Activated naive CD8-positive, alpha-beta T cell treated with anti-CD3 and anti-CD28 coated beads, Interleukin-2, amount 10 ng/mL, durations not matched to agents 7 days and 5 days (primary cell): ENCODE measurements at regions not wholly inside any gene's neighbourhood (a gene's known extent, or its start where the extent isn't known, plus 50 kb on each side); places are given as distances from the start of the nearest gene placed in this dataset.

Source experiments
- ATAC-seq: fragments of 150-1000 bp; cut with Tn5 transposase; one replicate; pipeline ENCODE4 v1.10.0; 2021; ENCODE audit warnings: low read depth, moderate library complexity
- POLR2A ChIA-PET: fragments of 350-600 bp; sonication (Branson Sonifier 250); formaldehyde crosslinking; loops from one replicate; lab custom pipeline; 2021; ENCODE audit warnings: antibody characterized with exemption; lab: Charles Lee
- DNase-seq: peaks from one replicate; pipeline ENCODE4 v3.0.0; 2021
- H3K27ac Mint-ChIP-seq: one replicate; pipeline ENCODE4 v1.8.0; 2022; ENCODE audit warnings: mild to moderate bottlenecking, mixed read lengths
- H3K27me3 Mint-ChIP-seq: one replicate; pipeline ENCODE4 v1.8.0; 2022; ENCODE audit warnings: mild to moderate bottlenecking, moderate library complexity, mixed read lengths
- H3K36me3 Mint-ChIP-seq: one replicate; pipeline ENCODE4 v1.8.0; 2021; ENCODE audit warnings: mild to moderate bottlenecking, mixed read lengths
- H3K4me1 Mint-ChIP-seq: one replicate; pipeline ENCODE4 v1.8.0; 2021; ENCODE audit warnings: mixed read lengths
- H3K4me3 Mint-ChIP-seq: one replicate; pipeline ENCODE4 v1.8.0; 2022; ENCODE audit warnings: mild to moderate bottlenecking, moderate library complexity, mixed read lengths
- H3K9me3 Mint-ChIP-seq: one replicate; pipeline ENCODE4 v1.8.0; 2021; ENCODE audit warnings: mixed read lengths

DNA sequence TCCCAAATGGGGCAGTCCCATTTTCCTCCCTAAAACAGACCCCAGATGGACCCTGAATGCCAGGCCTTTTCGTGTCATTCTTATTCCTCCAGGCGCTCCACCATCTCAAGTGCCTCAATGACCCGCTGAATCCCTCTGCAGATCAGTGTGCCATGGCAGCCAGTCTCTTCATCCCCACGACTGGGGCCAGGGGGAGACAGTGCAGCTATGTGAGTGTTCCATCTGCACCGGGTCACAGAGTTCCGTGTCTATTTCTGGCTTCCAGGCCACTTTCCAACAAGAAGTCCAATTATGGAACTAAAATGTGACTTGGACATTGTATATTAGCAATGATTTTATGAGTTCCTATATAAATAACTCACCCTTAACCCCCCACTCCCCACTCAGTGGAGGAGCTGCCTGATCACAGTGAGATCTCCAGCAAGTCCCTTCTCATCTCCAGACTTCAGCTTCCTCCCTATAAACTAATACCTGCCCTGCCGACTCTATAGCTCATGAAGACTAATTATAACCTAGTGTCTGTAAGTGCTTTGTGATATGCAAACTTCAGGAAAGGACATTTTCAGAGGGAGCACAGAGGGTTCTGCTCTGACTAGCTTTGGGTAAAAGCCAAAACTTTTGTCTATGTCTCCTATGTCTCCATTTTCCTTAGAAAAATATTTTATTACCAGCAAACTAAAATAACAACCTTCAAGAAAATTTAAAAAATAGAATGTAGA lies 56.3 kb upstream of the NFASC start:
- POLR2A ChIA-PET, result no interaction called here
- DNase-seq (no peak), ATAC-seq (no peak)
- H3K36me3 Mint-ChIP-seq, result no peaks in the 10 kb centered on the region
- H3K4me1 Mint-ChIP-seq, result no peaks in the 10 kb centered on the region
- H3K4me3 Mint-ChIP-seq, result no peak overlapping the region
- peaks cover 24% of the 10 kb centered on the region for H3K27me3 Mint-ChIP-seq
- H3K27ac Mint-ChIP-seq, result no peak overlapping the region
- no peaks in the 10 kb centered on the region for H3K9me3 Mint-ChIP-seq

DNA sequence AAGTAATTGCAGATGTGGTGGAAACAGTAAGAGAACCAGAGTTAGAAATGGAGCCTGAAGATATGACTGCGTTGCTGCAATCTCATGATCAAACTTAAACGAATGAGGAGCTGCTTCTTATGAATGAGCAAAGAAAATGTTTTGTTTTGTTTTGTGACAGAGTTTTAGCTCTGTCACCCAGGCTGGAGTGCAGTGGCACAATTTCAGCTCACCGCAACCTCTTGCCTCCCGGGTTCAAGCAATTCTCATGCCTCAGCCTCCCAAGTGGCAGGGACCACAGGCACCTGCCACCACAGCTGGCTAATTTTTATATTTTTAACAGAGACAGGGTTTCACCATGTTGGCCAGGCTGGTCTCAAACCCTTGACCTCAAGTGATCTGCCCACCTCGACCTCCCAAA lies 53.3 kb upstream of the NFASC start:
- Mint-ChIP-seq H3K27ac (no peak overlapping the region), H3K4me3 (no peak overlapping the region), H3K27me3 (peaks cover 26% of the 10 kb centered on the region), H3K36me3 (no peaks in the 10 kb centered on the region), H3K4me1 (no peaks in the 10 kb centered on the region), H3K9me3 (no peaks in the 10 kb centered on the region)
- no peak for ATAC-seq
- no peak for DNase-seq
- POLR2A ChIA-PET, result no interaction called here

DNA sequence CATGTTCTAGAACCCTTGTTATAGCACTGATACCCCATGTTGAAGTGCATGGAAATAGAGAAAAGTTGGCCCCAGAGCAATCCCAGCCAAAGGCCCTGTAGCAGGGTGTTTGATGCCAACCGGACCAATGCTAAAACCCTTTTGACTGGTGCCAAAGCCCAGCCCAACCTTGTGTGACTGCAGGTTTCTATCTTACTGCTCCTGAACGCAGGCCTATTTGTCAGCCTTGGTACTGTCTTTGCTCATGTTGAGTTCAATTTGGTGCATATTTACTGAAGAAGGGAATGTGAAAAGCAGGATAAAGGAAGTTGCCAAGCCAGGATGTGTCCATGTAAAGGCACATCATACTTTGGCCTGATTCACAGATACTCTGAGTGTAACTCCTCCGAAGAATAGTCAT lies 51.7 kb upstream of the NFASC start:
- DNase-seq, result no peak
- POLR2A ChIA-PET, result no interaction called here
- H3K4me3 Mint-ChIP-seq, result no peak overlapping the region
- H3K36me3 Mint-ChIP-seq, result no peaks in the 10 kb centered on the region
- ATAC-seq, result no peak
- H3K27ac Mint-ChIP-seq, result no peak overlapping the region
- no peaks in the 10 kb centered on the region for H3K9me3 Mint-ChIP-seq
- peaks cover 18% of the 10 kb centered on the region for H3K27me3 Mint-ChIP-seq
- H3K4me1 Mint-ChIP-seq, result no peaks in the 10 kb centered on the region

DNA sequence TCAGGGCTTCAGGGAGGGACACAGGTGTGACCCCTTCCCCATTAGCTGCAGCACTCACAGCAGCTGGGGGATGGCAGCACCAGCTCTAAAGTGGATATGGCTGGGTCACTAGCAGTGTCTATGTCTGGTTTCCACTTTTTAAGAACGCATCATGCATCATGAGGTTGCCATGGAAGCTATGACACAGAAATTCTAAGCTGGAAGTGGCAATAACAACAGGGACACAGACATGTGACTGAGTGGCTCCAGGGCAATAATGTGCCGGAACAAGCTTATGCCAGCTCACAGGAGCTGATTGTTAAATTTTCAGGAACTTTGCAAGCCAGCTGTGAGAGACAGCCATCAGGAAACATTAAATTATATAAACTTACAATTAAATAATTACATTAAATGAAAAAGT lies 51.2 kb upstream of the NFASC start:
- DNase-seq (no peak), ATAC-seq (no peak)
- H3K9me3 Mint-ChIP-seq, result no peaks in the 10 kb centered on the region
- H3K36me3 Mint-ChIP-seq, result no peaks in the 10 kb centered on the region
- H3K27me3 Mint-ChIP-seq, result peaks cover 13% of the 10 kb centered on the region
- no peak overlapping the region for H3K27ac Mint-ChIP-seq
- no peak overlapping the region for H3K4me3 Mint-ChIP-seq
- H3K4me1 Mint-ChIP-seq, result no peaks in the 10 kb centered on the region
- POLR2A ChIA-PET, result no interaction called here
